ENCODE measurements at regions not wholly inside any gene's neighbourhood (a gene's known extent, or its start where the extent isn't known, plus 50 kb on each side); places are given as distances from the start of the nearest gene placed in this dataset.

GRCh38 chr2:220002699-220003098 is 375.3 kb downstream of the SLC4A3 start:
- H3K4me3 ChIP-seq (ENCODE audit: low read depth, low read length): no peak overlapping the region
- TF ChIP-seq, protein P1, sequence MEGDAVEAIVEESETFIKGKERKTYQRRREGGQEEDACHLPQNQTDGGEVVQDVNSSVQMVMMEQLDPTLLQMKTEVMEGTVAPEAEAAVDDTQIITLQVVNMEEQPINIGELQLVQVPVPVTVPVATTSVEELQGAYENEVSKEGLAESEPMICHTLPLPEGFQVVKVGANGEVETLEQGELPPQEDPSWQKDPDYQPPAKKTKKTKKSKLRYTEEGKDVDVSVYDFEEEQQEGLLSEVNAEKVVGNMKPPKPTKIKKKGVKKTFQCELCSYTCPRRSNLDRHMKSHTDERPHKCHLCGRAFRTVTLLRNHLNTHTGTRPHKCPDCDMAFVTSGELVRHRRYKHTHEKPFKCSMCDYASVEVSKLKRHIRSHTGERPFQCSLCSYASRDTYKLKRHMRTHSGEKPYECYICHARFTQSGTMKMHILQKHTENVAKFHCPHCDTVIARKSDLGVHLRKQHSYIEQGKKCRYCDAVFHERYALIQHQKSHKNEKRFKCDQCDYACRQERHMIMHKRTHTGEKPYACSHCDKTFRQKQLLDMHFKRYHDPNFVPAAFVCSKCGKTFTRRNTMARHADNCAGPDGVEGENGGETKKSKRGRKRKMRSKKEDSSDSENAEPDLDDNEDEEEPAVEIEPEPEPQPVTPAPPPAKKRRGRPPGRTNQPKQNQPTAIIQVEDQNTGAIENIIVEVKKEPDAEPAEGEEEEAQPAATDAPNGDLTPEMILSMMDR (conservative IDR thresholded peaks at IDR 0.05; ENCODE audit: low read depth, low read length): no peak
- no peak for DNase-seq (ENCODE audit: low read depth)

DNA sequence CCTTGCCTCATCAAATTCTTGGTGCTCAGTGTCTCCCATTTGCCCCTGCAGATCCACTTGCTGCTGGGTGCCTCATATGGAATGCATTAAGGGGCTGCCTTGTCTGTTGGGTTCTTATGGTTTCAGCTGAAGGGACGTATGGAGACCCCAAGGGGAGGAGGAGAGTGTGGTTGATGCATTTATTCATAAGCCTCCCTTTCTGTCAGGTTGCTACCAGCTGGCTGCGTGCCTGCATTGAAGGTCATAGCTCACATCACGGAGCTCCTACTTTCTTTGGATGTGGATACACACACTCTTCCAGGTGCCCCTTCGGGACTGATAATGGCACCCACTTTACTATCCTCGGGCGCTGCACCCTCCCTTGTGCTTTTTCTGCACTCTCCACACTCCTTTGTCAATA is 377.9 kb downstream of the SLC4A3 start:
- H3K4me3 ChIP-seq (ENCODE audit: low read depth, low read length): no peak overlapping the region
- TF ChIP-seq, protein P1 (conservative IDR thresholded peaks at IDR 0.05; ENCODE audit: low read depth, low read length): no peak

DNA sequence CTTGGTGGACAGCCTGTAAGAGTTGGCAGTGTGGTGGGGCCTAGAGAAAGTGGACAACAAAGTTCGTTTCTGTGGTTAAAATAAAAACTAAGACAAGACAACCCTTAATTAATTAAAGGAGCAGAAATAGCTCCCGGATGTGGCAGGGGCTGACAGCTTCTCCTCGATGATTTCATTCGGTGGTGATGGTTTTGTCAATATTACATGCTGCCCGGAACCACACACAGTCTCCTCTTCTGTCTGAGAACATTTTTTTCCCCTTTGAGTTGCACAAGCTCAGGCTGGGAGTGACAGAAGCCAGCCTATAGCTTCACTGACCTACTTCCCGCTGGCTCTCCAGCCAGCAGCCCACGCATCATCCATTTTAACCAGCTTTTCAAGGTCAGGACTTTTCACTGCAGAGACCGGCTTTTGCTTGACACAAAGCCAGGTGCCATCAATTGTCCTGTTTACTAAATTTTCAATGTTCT is 378.8 kb downstream of the SLC4A3 start:
- peak; percentile 80 for DNase-seq (ENCODE audit: low read depth)
- H3K4me3 ChIP-seq (ENCODE audit: low read depth, low read length): no peak overlapping the region
- TF ChIP-seq, protein P1 (conservative IDR thresholded peaks at IDR 0.05; ENCODE audit: low read depth, low read length): no peak

More for the DNA sequence above, 377.9 kb downstream of the SLC4A3 start:
- no peak for DNase-seq (ENCODE audit: low read depth)

DNA sequence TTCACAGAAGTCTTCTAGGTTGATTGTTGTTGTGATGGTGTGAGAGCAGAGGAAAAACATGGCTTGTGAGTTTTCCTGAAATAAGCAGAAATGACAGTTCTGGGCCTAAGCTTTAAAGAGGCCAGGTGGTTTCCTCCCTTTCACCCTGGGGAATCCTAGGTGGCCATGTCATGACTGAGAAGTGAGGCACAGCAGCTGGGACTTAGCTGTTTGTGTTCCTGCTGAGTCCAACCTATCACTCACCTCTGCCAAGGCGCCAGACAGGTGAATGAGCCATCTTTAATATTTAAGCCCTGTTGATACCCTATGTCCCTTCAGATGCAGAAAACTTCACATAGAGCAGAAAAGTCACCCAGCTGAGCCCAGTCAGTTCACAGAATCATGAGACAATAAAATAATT is 384.4 kb downstream of the SLC4A3 start:
- no peak overlapping the region for H3K4me3 ChIP-seq (ENCODE audit: low read depth, low read length)
- TF ChIP-seq, protein P1 (conservative IDR thresholded peaks at IDR 0.05; ENCODE audit: low read depth, low read length): no peak
- no peak for DNase-seq (ENCODE audit: low read depth)

DNA sequence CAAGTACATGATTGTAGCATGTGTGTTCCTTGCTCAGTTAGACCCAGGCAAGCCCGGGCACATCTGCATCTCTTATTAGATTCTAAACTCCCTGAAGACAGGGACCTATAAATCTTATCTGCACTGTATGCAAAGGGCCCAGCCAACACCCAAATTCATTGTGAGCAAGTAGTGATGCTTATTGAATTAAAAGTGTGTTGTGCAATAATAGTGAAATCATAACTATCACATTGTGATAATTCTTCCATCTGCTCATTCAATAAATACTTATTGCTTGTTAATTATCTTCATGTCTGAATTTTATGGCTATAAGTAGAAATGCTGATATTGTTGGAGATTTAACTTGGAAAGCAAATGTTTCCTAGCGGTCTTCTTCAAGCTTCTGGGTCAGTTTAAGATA is 387.5 kb downstream of the SLC4A3 start:
- TF ChIP-seq, protein P1 (conservative IDR thresholded peaks at IDR 0.05; ENCODE audit: low read depth, low read length): no peak
- no peak overlapping the region for H3K4me3 ChIP-seq (ENCODE audit: low read depth, low read length)
- DNase-seq (ENCODE audit: low read depth): no peak

DNA sequence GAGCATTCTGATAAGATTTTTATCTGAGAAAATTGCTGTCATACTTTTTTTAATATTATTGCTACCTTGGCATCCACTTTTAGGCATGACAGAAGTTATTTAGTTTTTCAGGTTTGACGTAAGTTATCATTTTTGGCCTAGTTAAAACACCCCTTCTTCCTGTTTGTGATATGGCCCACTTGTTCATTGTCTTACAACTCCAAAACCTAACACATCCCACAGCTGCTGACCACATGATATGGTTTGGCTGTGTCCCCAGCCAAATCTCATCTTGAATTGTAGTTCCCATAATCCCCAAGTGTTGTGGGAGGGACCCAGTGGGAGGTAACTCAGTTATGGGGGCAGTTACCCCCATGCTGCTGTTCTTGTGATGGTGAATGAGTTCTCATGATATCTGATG is 388.1 kb downstream of the SLC4A3 start:
- H3K4me3 ChIP-seq (ENCODE audit: low read depth, low read length): no peak overlapping the region
- no peak for DNase-seq (ENCODE audit: low read depth)
- TF ChIP-seq, protein P1 (conservative IDR thresholded peaks at IDR 0.05; ENCODE audit: low read depth, low read length): no peak

DNA sequence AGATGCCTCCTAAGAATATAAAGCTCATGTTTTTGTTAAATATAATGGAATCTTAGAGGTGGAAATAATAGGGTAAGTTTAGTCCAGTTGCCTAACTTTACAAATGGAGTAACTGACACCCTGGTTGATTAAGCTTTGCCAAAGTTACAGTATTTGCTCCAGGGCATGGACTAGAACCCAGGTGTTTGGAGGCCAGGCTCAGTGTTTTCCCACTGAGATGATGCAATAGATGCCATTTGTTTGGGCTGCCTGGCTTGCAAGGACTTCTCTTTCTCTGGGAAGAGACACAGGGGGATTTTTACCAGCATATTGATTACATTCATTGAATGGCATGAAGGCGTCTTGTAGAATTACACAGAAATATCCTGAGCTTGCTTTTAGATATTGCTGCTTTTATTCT is 397.8 kb downstream of the SLC4A3 start:
- no peak for DNase-seq (ENCODE audit: low read depth)
- TF ChIP-seq, protein P1 (conservative IDR thresholded peaks at IDR 0.05; ENCODE audit: low read depth, low read length): no peak
- H3K4me3 ChIP-seq (ENCODE audit: low read depth, low read length): no peak overlapping the region

All from choroid plexus epithelial cell (primary cell).